ENCODE measurements at regions not wholly inside any gene's neighbourhood (a gene's known extent, or its start where the extent isn't known, plus 50 kb on each side); places are given as distances from the start of the nearest gene placed in this dataset.

DNA sequence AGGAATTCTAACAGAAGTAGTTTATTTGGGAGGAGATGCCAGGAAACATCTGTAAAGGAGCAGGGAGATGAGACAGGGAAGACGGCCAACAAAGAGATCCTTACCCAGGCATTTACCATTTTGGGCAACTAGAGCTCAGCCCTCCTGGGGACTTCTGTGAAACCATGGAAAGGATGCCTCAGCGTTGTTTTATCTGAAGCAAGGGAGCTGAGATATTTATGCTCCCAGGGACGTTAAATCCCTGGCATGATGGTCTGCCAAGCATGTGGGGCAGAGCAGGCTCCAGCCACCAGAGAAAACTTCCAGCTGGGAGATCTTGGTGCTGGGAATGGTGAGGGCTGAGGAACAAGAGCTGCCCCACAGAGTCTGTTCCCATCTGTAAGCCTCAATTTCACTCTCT is 114.8 kb upstream of the FOXF1 start:
- no peak for DNase-seq

DNA sequence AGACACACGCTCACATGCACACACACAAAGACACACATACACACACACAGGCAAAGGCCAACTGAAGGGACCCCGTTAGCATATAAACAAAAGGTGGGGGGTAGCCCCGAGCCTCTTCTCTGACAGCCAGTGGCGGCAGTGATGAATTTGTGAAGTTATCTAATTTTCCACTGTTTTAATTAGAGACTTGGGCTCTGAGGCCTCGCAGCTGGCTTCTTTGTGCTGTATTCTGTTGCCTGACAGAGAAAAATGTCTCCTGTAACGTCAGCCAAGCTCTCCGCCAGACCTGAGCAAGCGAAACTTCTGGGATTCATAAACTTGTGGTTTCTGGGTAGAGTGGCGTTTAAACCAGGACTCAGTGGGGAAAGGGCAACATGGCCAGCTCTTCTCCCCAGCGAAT is 113.9 kb upstream of the FOXF1 start:
- no peak for DNase-seq

DNA sequence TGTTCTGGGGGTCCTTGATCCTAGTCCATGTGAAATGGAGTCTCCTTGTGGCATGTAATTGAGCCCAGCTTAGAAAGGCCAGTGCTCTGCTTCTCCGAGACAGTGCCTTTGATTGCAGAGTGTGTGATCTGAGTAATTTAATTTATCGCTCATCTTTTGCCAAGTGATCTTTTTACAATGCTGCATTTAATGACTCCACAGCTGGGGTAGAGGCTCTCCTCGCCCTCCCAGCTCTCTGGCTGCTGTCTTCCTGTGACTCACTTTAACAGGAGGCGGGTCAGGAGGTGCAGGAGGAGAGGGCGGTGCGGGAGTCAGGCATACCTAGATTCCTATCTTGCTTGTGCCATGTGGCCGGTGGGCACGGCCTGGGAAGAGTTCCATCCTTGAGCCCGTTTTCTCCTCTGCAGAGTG is 113.4 kb upstream of the FOXF1 start:
- no peak for DNase-seq

DNA sequence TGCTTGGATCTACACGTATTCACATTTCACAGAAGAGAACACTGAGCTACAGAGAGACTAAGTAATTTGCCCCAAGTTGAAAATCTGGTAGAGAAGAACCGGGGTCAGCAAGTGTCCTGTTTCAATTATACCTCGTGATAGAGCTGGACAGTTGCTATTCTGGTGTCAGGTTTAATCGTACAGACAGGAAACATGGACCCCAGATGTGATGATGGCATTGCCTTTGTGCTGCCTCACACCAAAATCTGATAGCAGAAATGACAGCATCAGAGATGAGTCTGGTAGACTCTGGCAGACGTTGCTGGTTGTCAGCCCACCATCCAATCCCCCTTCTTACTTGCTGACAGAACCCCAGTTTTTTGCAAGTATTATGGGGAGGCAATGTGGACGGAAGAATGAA is 112.1 kb upstream of the FOXF1 start:
- no peak for DNase-seq

DNA sequence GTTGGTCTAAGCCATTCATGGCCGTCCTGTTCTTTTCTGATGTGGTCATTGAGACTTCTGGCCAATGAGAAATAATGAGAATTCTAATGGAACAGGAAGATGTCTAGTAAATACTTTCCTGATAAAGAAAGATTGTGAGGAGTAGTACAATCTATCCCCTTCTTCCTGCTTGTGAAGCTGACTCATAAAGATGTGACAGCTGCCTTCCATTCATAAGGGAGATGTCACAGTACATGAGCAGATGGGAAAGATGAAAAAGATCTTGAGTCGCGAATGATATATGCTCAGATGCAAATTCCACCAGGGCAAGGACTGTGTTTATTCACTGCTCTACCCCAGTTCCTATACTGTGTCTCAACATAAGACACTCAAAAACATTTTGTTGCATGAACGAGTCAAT is 111.7 kb upstream of the FOXF1 start:
- DNase-seq = no peak

DNA sequence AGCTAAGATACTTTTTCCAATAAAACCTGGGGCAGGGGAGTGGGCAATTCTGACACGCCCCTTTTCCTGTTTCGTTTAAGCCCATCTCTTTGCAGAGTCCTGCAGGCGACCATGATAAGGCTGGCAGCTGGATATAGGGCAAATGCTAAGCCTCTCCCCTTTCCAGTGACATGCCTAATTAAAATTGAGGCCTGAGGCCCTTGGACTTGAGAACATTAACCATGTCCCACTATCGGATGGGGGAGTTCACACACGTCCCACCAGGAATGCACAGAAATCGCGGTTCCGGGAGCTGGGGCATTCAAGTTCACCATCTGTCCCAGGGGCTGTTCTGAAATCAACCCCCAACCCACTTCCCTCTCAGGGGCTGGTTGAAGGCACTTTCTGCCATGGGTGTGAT is 109.2 kb upstream of the FOXF1 start:
- DNase-seq = no peak

DNA sequence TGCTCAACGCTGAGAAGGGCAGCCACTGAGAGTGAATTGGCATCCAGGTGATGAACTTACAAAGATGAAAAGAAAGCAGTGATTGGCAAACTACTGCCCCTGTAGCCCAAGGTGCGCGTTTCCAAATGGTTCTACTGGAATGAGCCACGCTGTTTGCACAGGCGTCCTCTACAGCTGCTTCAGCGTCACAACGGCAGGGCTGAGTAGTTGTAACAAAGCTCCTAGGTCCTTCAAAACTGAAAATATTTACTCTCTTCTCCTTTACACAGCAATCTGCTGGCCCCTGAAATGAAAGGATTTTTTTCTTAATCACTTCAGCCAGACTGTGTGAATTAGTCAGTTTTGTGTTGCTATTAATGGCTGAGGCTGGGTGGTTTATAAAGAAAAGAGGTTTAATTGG is 107.2 kb upstream of the FOXF1 start:
- no peak for DNase-seq

DNA sequence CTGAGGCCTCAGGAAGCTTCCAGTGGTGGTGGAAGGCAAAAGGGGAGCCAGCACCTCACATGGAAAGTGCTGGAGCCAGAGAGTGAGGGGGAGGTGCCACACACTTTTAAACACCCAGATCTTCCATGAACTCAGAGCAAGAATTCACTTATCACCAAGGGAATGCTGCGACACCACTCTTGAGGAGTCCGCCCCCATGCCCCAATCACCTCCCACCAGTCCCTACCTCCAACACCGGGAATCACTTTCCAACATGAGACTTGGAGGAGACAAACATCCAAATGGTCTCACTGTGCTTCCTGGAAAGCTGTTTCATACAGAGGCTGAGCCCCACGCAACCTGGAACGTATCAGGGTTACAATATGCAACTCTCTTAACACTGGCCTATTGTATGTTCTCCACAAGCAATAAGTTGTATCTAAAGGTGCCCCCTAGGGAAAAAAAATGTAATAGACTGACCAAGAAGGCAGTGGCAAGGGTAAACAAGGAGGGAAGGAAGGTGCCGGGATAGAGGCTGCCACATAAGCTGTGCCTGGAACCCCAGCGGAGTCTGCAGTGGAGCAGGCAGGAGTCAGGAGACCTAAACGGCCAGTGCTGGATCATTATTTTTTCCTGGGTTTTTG is 106.7 kb upstream of the FOXF1 start:
- DNase-seq = no peak

DNA sequence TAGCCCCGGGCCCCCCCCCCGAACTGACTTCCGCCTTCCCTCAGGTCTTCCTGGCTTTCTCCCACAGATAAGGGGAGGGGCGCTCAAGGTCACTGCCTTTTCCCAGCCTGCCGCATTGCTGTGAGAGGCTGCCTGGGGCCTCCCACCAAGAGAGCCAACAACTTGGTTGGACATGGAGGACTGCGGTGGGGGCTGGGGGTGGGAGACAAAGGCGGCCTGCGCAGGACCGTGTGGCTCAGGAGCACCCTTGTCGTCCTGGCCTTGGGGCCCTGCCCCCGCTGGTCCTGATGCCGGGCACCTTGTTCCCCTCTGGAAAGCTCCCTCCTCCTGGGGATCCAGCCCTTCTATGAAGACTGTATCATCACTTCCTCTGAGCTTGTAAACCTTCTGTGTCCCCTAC is 105.6 kb upstream of the FOXF1 start:
- no peak for DNase-seq

DNA sequence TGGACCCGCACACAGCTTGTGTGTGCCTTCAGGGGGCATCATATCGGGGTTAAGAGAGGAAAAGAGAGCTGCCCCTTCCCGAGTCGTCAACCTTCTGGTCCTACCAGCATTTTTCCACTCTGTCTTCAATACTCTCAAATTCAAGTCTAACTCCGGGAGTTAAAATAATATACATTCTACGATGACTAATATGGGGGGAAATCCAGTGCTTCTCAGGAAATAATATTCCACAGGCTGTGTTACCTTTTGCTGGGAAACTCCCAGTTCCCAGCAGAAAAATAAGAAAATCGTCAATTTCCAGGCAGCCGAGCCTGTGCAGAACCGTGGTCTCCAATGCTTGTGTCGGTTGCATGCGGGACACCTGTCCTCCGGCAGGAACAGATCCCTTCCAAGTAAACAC is 105.0 kb upstream of the FOXF1 start:
- DNase-seq = no peak

DNA sequence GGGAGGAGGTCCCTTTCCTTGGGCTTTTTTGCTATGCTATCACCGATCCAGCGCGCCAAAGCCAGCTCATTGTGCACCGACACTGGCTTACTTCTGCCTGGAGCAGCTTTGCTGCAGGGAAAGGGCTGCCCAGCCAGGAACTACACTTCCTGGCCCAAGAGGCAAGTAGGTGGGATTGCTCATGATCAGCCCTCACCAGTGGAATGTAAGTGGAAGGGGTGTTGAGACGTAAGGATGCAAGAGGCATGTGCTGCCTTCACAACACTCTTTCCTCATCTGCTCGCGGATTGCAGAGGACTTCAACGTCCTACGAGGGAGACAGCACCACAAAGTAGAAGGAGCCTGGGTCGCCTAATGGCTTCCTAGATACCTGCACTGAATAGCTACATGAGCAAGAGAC is 104.3 kb upstream of the FOXF1 start:
- no peak for DNase-seq

DNA sequence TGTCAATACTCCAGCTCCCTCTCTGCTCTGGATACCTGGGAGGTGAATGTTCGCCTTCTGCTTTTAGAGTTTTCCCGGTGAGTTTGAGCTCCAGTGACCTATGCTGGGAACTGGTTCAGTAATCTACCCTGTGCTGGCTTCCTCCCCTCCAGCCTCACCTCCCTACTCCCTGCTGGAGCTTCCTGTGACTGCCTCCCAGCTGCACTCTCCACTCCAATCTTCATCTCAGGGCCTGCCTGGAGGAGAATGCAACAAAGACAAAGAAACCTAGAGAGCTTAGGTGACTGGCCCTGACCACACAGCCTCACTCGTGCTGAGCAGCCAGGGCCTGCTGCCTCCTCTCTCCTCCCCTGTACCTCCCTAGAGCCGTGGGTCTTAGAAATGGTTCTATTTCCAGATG is 101.6 kb upstream of the FOXF1 start:
- DNase-seq = no peak

DNA sequence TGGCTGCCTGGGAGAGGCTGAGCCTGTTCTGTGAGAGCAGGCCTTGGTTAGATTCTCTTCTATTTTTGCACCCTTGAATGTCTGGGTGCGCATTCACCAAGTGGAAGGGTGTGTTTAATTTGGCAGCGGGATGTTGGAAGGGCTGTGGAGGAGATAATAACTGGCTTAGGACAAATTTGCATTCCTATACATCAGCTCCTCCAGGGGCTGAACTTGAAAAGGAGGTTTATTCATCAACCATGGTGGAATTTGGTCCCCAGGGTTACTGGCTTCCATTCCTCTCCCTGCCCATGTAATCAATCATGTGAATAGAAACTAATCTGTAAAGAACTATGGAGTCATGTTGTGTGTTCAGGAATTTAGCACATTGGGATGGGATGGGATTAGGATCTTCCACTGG is 100.2 kb upstream of the FOXF1 start:
- no peak for DNase-seq

DNA sequence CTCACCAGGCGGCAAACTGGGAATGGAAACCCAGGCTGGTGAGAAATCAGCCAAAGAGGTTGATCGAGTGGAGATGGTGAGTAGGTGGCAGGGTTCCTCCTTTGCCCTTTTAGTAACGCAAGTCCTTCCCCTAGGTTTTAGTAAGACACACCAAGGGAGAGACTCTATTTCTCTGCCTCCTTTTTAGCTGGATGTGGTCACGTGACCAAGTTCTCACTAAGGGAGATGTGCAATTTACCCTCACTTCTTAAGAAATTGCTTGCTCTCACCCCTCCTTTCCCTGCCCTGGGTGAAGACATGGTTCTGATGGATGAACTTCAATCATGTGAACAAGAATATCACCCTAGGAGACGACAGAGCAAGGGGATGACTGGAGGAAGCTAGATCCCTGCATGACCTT is 99.8 kb upstream of the FOXF1 start:
- DNase-seq = no peak

DNA sequence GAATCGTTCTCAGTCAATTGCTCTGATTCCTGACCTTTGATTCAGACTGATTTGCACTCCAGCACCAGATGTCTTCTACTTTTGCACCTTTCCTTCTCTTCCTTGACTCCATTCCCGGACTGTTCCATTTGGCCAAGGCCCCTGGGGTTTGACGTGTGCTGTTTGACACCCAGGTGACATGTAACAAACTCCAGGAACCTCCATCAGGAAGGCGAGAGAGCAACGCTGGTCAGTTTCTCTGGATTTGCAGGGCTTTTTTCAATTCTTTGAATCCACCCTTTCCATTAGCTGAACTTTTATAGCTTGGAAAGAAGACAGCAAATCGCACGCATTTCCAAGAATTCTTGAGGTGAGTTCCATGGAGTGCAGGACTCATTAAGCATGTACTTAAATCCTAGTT is 98.4 kb upstream of the FOXF1 start:
- no peak for DNase-seq

DNA sequence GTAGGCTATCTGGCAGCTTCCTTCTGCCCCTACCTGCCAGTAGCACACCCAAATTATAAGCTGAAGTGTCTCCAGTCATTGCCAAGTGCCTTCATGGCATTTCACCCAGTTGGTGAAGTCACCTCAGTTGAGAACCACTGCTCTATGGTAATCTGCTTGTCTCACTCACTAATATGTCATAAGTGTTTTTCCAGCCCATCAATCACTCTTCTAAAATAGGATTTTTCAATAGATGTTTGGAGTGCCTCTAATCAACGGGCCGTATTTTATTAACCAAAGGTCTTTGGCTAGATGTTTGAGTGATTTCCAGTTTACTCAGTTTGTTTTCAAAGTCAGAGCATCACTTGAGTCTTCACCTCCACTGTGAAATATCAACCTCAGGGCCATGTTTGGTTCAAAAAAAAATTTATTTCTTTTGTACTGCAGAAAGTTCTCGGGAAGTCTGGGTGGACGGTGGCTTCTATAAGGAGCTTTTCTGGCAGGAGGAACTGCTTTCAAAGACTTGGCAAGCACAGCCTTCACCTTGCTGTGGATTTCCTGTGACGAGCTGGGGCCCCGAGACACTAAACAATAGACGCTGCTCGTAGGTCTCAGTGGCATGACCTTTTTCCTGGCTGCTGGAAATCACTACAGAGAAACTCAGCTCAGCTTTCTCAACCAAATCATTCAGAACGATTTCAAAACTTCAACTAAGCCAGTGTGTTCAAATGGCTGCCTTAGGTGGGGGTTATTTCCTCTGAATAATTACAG is 95.2 kb upstream of the FOXF1 start:
- DNase-seq = no peak

DNA sequence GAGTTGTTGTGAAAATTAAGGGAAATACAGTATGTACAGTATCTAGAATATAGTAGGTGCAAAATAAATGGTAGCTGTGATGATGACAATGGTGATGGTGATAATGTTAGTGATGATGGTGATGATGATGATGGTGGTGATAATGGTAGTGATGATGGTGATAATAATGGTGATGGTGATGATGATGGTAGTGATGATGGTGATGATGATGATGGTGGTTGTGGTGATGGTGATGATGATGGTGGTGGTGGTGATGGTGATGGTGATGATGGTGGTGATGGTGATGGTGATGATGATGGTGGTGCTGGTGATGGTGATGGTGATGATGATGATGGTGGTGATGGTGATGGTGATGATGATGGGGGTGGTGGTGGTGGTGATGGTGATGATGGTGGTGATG is 91.3 kb upstream of the FOXF1 start:
- no peak for DNase-seq

DNA sequence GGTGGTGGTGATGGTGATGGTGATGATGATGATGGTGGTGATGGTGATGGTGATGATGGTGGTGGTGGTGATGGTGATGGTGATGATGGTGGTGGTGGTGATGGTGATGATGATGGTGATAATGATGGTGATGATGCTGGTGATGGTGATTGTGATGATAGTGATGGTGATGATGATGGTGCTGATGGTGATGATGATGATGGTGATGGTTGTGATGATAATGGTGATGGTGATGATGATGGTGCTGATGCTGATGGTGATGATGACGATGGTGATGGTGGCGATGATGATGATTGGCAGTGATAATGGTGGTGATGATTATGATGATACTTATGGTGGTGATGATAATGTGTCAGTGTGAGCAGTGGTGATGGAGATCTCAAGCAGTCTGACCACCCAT is 90.8 kb upstream of the FOXF1 start:
- DNase-seq = no peak

DNA sequence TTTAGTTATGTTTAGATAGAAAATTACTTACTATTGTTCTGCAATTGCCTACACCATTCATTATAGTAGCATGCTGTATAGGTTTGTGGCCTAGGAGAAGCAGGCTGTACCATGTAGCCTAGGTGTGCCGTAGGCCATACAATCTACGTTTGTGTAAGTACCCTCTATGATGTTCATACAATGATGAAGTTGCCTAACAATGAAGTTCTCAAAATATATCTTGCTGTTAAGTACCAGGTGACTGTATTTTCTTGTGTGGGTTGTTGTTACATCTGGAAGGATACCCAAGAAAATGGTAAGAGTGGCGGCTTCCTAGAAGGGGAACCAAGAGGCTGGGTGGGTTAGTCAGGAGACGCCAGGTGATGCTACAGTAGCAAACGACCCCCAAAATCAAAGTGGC is 88.3 kb upstream of the FOXF1 start:
- DNase-seq = no peak

DNA sequence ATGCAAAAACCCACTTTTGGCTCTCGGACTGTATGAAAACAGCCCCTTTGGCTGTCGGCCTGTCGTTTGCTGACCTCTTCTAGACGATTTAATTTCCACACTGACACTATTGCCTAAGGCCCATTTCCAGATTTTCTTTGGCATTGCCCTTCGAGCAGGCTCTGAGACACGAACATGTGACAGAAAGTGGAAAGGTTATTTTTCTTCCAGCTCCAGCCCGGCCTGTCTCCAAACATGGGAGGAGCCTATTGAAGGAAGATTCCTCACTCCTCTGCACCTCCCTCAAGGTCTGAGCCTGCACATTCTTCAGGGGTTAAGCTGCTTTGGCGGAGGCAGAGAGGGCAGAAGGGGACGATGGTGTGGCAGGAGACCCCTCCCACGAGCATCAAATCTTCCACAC is 85.9 kb upstream of the FOXF1 start:
- no peak for DNase-seq

DNA sequence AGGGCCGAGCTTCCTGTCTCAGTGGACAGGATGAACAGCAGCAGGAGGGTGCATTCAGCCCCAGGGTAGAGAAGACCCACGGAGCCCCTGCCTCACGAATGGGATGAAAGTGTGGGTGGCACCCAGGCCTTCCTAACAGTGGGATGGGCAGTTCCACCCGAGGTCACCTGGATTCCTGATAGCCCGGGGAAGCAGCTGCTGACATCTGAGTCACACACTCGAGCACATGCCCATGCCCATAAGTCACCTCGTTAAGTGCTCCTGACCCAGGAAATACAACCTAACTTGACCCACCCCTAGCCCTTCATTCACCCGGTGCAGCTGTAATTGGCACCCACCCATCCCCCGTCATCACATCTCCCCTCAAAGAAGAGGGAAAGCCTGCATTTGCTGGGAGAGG is 85.3 kb upstream of the FOXF1 start:
- no peak for DNase-seq

DNA sequence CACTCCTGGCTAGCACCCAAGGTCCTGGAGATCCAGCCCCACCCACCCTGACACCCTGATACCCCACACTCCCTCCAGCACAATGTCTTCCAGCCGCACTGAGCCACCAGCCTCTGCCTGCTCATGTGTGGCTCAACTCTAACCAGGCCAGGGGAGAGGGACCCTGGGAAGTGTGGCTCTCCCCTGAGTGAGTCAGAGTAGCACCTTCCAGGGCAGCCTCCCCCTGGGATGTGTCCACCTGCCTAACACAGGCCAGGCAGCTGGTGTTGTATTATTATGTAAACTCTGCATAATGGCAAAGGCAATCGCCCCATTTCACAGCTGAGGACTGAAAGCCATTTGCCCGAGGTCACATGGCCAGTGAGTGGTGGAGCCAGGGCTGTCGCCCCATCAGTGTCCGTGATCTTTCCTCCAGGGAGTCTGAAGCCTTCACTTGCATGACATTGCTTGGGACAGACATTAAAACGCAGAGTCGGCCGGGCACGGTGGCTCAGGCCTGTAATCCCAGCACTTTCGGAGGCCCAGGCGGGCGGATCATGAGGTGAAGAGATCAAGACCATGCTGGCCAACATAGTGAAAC is 84.2 kb upstream of the FOXF1 start:
- DNase-seq = no peak

DNA sequence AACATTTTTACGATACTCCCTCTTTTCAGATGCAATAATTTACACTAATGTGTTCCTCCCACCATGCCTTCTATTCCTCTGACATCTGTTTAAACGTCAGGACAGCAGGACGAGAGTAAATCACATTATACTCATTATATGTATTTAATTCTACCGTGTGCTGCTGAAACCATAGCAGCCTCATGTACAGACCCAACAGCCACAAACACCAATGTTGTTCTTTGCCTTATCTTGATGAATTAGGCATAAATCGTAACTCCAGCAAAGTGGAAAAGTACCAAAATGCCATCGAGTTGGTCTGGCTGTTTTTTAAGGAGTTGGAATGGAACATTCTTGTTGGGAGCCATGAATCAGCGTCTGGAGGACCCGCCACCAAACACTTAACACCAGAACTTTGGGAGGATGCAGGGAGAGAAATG is 82.9 kb upstream of the FOXF1 start:
- DNase-seq = no peak

DNA sequence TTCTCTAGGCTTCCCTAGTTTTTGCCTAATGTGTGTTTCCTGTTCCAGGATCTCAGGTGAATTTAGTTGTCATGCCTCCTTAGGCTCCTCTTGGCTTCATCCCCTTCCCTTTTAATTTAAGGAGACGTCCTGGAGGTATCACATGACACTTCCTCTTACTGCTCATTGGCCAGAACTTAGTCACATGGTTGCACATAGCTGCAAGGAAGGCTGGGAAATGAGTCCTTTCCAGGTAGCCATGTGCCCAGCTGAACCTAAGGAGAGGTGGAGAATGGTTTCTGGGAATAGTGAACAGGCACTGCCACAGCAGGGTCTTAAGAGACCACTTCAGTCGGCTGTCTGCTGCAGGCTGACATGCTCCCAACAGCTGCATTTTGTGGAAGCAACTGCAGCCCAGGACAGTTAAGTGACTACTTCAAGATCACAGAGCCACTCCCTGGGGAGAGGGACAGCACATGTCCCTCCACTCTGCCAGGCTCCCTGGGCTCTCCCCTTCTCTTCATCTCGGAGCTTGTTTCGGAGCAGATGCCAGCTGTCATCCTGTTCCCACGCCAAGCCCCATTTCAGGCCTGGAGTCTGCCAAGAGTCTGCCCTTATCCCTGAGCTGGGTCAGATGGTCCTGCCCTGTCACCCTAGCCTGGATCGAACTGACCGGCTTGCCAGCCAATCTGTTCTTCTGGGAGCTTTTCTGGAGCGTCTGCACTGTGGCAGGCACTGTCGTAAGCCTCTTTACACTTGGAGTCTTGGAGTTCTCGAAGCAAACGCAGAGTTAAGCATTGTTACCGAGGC is 81.4 kb upstream of the FOXF1 start:
- DNase-seq = no peak

Measured in NCI-H526 (cell line).